ENCODE measurements at regions not wholly inside any gene's neighbourhood (a gene's known extent, or its start where the extent isn't known, plus 50 kb on each side); places are given as distances from the start of the nearest gene placed in this dataset.
"Not testable (repeated sequence)": the region's sequence is repeated elsewhere in the genome, so short reads cannot be mapped to it uniquely, and the experiment has no call there.

DNA sequence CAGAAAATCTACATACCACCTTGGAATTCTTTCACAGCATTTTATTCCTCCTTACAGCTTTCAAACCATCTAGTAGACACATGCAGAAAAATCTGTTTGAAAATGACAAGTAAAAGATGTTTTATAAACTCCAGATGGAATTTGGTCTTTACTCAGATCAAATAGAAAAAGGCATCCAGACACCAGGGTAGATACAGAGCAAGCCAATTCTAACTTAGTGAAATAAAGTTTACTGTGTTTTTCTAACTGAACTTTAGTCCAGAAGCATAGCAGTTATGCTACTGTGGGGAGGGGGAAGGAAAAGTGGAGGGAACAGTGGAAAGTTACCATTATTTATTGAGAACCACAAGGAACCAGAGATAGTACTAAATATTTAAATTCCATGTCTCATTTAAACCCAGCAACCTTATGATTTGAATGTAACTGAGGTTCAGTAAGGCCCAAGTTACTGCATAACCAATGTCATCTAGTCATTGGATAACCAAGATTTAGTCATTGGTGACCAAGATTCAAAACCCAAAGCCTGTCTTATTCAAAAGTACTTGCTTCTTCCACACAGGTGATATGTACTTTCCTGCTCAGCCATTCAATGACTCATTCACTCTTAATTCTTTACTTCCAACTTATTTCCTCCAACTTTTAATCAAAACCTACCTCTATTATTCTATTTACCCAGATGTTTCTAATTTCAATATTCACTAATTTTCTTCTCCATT, 57.7 kb downstream of the RAD51AP2 start:
- Histone ChIP-seq H3K4me1 (ENCODE audit: insufficient read depth, insufficient read length) (no peaks in the 10 kb centered on the region), H3K9me3 (ENCODE audit: insufficient read depth, low read length) (no peaks in the 10 kb centered on the region), H3K4me3 (ENCODE audit: insufficient read length, low read depth) (no peak overlapping the region), H3K27me3 (ENCODE audit: insufficient read depth, insufficient read length) (no peaks in the 10 kb centered on the region), H3K36me3 (ENCODE audit: insufficient read depth, insufficient read length, low read length) (no peaks in the 10 kb centered on the region), H3K9ac (ENCODE audit: insufficient read length, low read depth) (no peak overlapping the region)
- no peak for TF ChIP-seq ZNF274 (IDR thresholded peaks at IDR 0.05; ENCODE audit: low read depth, low read length)
- no peak for DNase-seq (ENCODE audit: low read depth, low spot score)

DNA sequence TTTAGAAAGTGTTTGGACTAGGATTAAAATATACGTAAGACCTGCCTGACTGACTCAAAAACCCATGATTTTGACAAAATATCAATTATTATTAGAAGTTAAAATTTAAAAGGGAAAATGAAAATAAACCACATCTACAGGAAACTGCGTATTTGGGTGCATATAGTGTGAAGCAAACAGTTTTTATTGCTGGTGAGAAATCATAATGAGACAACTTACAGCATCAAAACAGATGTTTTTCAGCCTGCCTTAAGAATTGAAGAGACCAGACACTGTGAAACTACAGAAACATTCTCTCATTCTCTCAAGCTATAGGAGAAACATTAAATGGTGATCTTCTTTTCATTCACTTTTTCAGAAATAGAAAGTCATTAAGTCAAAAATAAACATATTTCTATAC, 62.9 kb downstream of the RAD51AP2 start:
- no peaks in the 10 kb centered on the region for H3K27me3 ChIP-seq (ENCODE audit: insufficient read depth, insufficient read length)
- TF ChIP-seq ZNF274 (IDR thresholded peaks at IDR 0.05; ENCODE audit: low read depth, low read length) (no peak), YY1 (IDR thresholded peaks at IDR 0.05; ENCODE audit: insufficient read depth, insufficient read length) (no peak), SUZ12 (IDR thresholded peaks at IDR 0.05; ENCODE audit: extremely low read depth, insufficient read depth, insufficient read length) (no peak)
- DNase-seq (ENCODE audit: low read depth, low spot score) = no peak
- H3K9ac ChIP-seq (ENCODE audit: insufficient read length, low read depth) = no peak overlapping the region
- no peak overlapping the region for H3K4me3 ChIP-seq (ENCODE audit: insufficient read length, low read depth)
- no peaks in the 10 kb centered on the region for H3K36me3 ChIP-seq (ENCODE audit: insufficient read depth, insufficient read length, low read length)
- no peaks in the 10 kb centered on the region for H3K4me1 ChIP-seq (ENCODE audit: insufficient read depth, insufficient read length)
- no peaks in the 10 kb centered on the region for H3K9me3 ChIP-seq (ENCODE audit: insufficient read depth, low read length)

DNA sequence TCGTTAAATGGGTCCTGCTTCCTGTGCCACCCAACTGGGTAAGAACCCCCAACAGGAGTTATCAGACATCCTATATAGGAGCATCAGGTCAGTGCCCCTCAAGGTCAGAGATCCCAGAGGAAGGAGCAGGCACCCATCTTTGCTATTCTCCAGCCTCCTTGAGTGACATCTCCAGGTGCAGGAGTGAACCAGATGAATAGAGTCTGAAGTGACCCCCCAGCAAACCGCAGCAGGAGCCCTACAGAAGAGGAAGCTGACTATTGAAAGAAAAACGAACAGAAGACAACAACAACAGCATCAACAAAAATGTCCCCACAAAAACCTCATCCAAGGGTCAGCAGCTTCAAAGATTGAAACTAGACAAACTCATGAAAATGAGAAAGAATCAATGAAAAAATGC, 72.0 kb downstream of the RAD51AP2 start:
- H3K27me3 ChIP-seq (ENCODE audit: insufficient read depth, insufficient read length); H3K36me3 ChIP-seq (ENCODE audit: insufficient read depth, insufficient read length, low read length); H3K9me3 ChIP-seq (ENCODE audit: insufficient read depth, low read length); H3K4me3 ChIP-seq (ENCODE audit: insufficient read length, low read depth); H3K4me1 ChIP-seq (ENCODE audit: insufficient read depth, insufficient read length); DNase-seq (ENCODE audit: low read depth, low spot score); H3K9ac ChIP-seq (ENCODE audit: insufficient read length, low read depth): not testable (repeated sequence)

DNA sequence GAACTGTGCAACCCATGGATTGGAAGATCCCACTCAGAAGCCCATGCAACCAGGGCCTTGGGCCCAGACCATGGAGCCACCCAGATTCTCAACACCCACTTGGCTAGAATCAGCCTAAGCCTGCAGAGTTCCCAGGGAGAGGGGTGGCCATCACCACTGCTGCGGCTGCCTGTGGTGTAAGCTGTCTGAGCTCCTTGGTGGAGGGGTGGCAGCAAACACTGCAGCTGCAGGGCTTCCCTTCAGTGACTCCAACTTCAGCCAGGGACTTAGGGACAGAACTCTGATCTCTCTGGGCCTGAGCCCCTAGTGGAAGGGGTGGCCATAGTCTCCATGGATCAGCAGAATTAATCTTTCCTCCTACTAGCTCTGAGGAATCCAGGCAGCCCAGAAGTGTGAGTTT, 72.5 kb downstream of the RAD51AP2 start:
- DNase-seq (ENCODE audit: low read depth, low spot score) = no peak
- Histone ChIP-seq H3K4me1 (ENCODE audit: insufficient read depth, insufficient read length) (no peaks in the 10 kb centered on the region), H3K9ac (ENCODE audit: insufficient read length, low read depth) (no peak overlapping the region), H3K36me3 (ENCODE audit: insufficient read depth, insufficient read length, low read length) (no peaks in the 10 kb centered on the region), H3K27me3 (ENCODE audit: insufficient read depth, insufficient read length) (no peaks in the 10 kb centered on the region), H3K9me3 (ENCODE audit: insufficient read depth, low read length) (peaks cover 8% of the 10 kb centered on the region; the same call in 1 of the 2 replicates), H3K4me3 (ENCODE audit: insufficient read length, low read depth) (no peak overlapping the region)
- TF ChIP-seq YY1 (IDR thresholded peaks at IDR 0.05; ENCODE audit: insufficient read depth, insufficient read length) (no peak), ZNF274 (IDR thresholded peaks at IDR 0.05; ENCODE audit: low read depth, low read length) (no peak), SUZ12 (IDR thresholded peaks at IDR 0.05; ENCODE audit: extremely low read depth, insufficient read depth, insufficient read length) (no peak)

DNA sequence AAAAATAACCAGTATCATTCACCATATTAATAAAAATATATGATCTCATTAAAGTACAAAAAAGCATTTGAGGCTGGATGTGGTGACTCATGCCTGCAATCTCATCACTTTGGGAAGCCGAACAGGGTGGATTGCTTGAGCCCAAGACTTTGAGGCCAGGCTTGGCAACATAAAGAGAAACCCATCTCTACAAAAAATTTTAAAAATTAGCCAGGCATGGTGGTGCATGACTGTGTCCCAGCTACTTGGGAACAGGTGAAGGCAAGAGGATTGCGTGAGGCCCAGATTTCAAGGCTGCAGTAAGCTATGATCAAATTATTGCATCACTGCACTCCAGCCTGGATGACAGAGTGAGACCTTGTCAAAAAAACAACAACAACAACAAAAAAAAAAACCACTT, 75.9 kb downstream of the RAD51AP2 start:
- no peak overlapping the region for H3K4me3 ChIP-seq (ENCODE audit: insufficient read length, low read depth)
- H3K36me3 ChIP-seq (ENCODE audit: insufficient read depth, insufficient read length, low read length) = no peaks in the 10 kb centered on the region
- no peak overlapping the region for H3K9ac ChIP-seq (ENCODE audit: insufficient read length, low read depth)
- H3K9me3 ChIP-seq (ENCODE audit: insufficient read depth, low read length) = peaks cover 8% of the 10 kb centered on the region; the same call in 1 of the 2 replicates
- H3K4me1 ChIP-seq (ENCODE audit: insufficient read depth, insufficient read length) = no peaks in the 10 kb centered on the region
- H3K27me3 ChIP-seq (ENCODE audit: insufficient read depth, insufficient read length) = no peaks in the 10 kb centered on the region
- no peak for DNase-seq (ENCODE audit: low read depth, low spot score)
- TF ChIP-seq SUZ12 (IDR thresholded peaks at IDR 0.05; ENCODE audit: extremely low read depth, insufficient read depth, insufficient read length) (no peak), ZNF274 (IDR thresholded peaks at IDR 0.05; ENCODE audit: low read depth, low read length) (no peak), YY1 (IDR thresholded peaks at IDR 0.05; ENCODE audit: insufficient read depth, insufficient read length) (no peak)

DNA sequence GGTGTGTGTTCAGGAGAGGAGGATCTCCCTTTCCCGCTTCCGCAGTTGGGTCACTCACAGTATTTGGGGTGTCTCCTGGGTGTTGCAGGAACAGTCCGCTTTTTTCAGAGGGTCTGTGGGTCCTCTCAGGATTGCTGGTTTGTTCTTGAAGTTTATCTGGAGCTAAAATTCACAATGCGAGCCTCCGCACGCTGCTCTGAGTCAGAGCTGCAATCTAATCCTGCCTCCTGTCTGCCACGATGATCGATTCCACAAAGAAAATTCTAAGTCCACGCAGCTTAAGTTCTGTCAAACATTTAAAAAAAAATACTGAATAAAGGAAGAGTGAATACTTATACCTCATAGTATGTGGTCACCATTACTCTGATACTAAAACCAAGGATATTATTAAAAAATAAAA, 76.5 kb downstream of the RAD51AP2 start:
- TF ChIP-seq SUZ12 (IDR thresholded peaks at IDR 0.05; ENCODE audit: extremely low read depth, insufficient read depth, insufficient read length) (no peak), ZNF274 (IDR thresholded peaks at IDR 0.05; ENCODE audit: low read depth, low read length) (no peak), YY1 (IDR thresholded peaks at IDR 0.05; ENCODE audit: insufficient read depth, insufficient read length) (no peak)
- peaks cover 8% of the 10 kb centered on the region; the same call in 1 of the 2 replicates for H3K9me3 ChIP-seq (ENCODE audit: insufficient read depth, low read length)
- H3K27me3 ChIP-seq (ENCODE audit: insufficient read depth, insufficient read length) = no peaks in the 10 kb centered on the region
- no peaks in the 10 kb centered on the region for H3K36me3 ChIP-seq (ENCODE audit: insufficient read depth, insufficient read length, low read length)
- no peak overlapping the region for H3K4me3 ChIP-seq (ENCODE audit: insufficient read length, low read depth)
- no peak overlapping the region for H3K9ac ChIP-seq (ENCODE audit: insufficient read length, low read depth)
- no peaks in the 10 kb centered on the region for H3K4me1 ChIP-seq (ENCODE audit: insufficient read depth, insufficient read length)
- DNase-seq (ENCODE audit: low read depth, low spot score) = no peak

DNA sequence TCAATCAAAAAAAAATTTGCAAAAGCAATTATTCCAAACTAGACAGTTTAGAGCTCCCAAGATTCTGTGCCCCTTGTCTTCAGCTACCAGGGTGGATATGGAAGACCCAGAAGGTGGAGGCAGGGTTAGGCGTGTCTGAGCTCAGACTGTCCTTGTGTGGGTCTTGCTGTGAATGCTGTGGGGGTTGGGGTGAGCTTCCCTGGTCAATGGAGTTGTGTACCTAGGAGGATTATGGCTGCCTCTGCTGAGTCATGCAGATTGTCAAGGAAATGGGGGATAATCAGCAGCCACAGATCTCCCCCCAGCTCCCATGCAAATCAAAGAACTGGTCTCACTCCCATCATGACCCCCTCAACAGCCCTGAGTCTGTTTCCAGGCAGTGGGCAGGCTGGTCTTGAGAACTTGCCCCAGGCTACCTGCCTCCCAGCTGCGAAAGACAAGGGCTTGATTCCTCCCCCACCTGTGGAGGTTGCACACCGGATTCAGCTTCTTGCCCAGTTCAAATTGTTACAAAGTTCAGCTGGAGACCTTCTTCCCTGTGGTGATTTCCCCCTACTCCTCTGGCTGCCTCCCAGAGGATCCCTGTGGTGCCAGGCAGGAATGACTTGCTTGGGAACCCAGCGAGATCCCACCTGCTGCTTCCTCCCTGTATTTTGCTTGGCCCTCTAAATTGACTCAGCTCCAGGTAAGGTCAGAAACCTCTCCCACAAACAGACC, 77.0 kb downstream of the RAD51AP2 start:
- no peaks in the 10 kb centered on the region for H3K27me3 ChIP-seq (ENCODE audit: insufficient read depth, insufficient read length)
- DNase-seq (ENCODE audit: low read depth, low spot score) = peak; percentile 57
- no peaks in the 10 kb centered on the region for H3K4me1 ChIP-seq (ENCODE audit: insufficient read depth, insufficient read length)
- no peak overlapping the region for H3K9ac ChIP-seq (ENCODE audit: insufficient read length, low read depth)
- peaks cover 8% of the 10 kb centered on the region; the same call in 1 of the 2 replicates for H3K9me3 ChIP-seq (ENCODE audit: insufficient read depth, low read length)
- no peak overlapping the region for H3K4me3 ChIP-seq (ENCODE audit: insufficient read length, low read depth)
- no peaks in the 10 kb centered on the region for H3K36me3 ChIP-seq (ENCODE audit: insufficient read depth, insufficient read length, low read length)
- TF ChIP-seq SUZ12 (IDR thresholded peaks at IDR 0.05; ENCODE audit: extremely low read depth, insufficient read depth, insufficient read length) (no peak), ZNF274 (IDR thresholded peaks at IDR 0.05; ENCODE audit: low read depth, low read length) (no peak), YY1 (IDR thresholded peaks at IDR 0.05; ENCODE audit: insufficient read depth, insufficient read length) (peak; percentile 33)

Measured in NT2/D1 (cell line).